Upper lobe of right lung (tissue), 1 donor: ENCODE measurements at regions not wholly inside any gene's neighbourhood (a gene's known extent, or its start where the extent isn't known, plus 50 kb on each side); places are given as distances from the start of the nearest gene placed in this dataset.

Source experiments
- ATAC-seq: fragments of 200-7000 bp; cut with Tn5 transposase; one replicate; pipeline ENCODE4 v1.9.1; 2020; ENCODE audit warnings: mild to moderate bottlenecking, moderate library complexity
- DNase-seq: peaks from one replicate; pipeline ENCODE4 v3.0.0-alpha.2; 2020
- H3K27ac ChIP-seq: fragments of 200-600 bp; one replicate; pipeline ENCODE4 v1.8.0; 2022
- H3K27me3 ChIP-seq: fragments of 200-600 bp; one replicate; pipeline ENCODE4 v1.8.0; 2022; ENCODE audit warnings: mild to moderate bottlenecking
- H3K36me3 ChIP-seq: fragments of 200-600 bp; one replicate; pipeline ENCODE4 v1.8.0; 2022
- H3K4me1 ChIP-seq: fragments of 200-600 bp; one replicate; pipeline ENCODE4 v1.8.0; 2022
- H3K4me3 ChIP-seq: fragments of 200-600 bp; one replicate; pipeline ENCODE4 v1.8.0; 2022; ENCODE audit warnings: mild to moderate bottlenecking
- H3K9me3 ChIP-seq: fragments of 200-600 bp; one replicate; pipeline ENCODE4 v1.8.0; 2022
- CTCF ChIP-seq: fragments of 200-600 bp; IDR thresholded peaks from one replicate; pipeline ENCODE4 v1.8.0; 2022; ENCODE audit warnings: antibody characterized with exemption
- intact Hi-C: fragments of 100-400 bp; cut with DNase I; formaldehyde crosslinking; loops from one replicate; pipeline ENCODE4 v1.11.0; 2022
- donor health status: DM: no; HTN: yes; CAD: no; lungs with severe emphysema.

- TF ChIP-seq CTCF = no peak
- DNase-seq = no peak
- ATAC-seq = no peak
- H3K36me3 ChIP-seq = no peaks in the 10 kb centered on the region
- no peaks in the 10 kb centered on the region for H3K9me3 ChIP-seq
- H3K4me1 ChIP-seq = no peaks in the 10 kb centered on the region
- H3K27me3 ChIP-seq = no peaks in the 10 kb centered on the region
- no peak overlapping the region for H3K4me3 ChIP-seq
- no peak overlapping the region for H3K27ac ChIP-seq
- intact Hi-C loops = no loop called here
These were observed 1168.7 kb upstream of the AUTS2 start for GRCh38 chr7:68429411-68430117.

GRCh38 chr7:68432585-68432984 lies 1165.7 kb upstream of the AUTS2 start:
- H3K27me3 ChIP-seq = no peaks in the 10 kb centered on the region
- H3K4me3 ChIP-seq = no peak overlapping the region
- H3K27ac ChIP-seq = no peak overlapping the region
- H3K9me3 ChIP-seq = no peaks in the 10 kb centered on the region
- no peaks in the 10 kb centered on the region for H3K36me3 ChIP-seq
- ATAC-seq (no peak), DNase-seq (no peak)
- H3K4me1 ChIP-seq = no peaks in the 10 kb centered on the region
- TF ChIP-seq CTCF = no peak
- intact Hi-C loops = no loop called here

GRCh38 chr7:68433462-68434070 lies 1164.7 kb upstream of the AUTS2 start:
- DNase-seq (no peak), ATAC-seq (no peak)
- H3K27me3 ChIP-seq = no peaks in the 10 kb centered on the region
- no peak for TF ChIP-seq CTCF
- no peaks in the 10 kb centered on the region for H3K36me3 ChIP-seq
- no peak overlapping the region for H3K4me3 ChIP-seq
- H3K4me1 ChIP-seq = no peaks in the 10 kb centered on the region
- H3K27ac ChIP-seq = no peak overlapping the region
- H3K9me3 ChIP-seq = no peaks in the 10 kb centered on the region
- intact Hi-C loops = no loop called here

GRCh38 chr7:68434857-68435256 lies 1163.4 kb upstream of the AUTS2 start:
- ATAC-seq = no peak
- no peaks in the 10 kb centered on the region for H3K36me3 ChIP-seq
- TF ChIP-seq CTCF = no peak
- intact Hi-C loops = no loop called here
- no peaks in the 10 kb centered on the region for H3K27me3 ChIP-seq
- no peak overlapping the region for H3K4me3 ChIP-seq
- no peaks in the 10 kb centered on the region for H3K9me3 ChIP-seq
- H3K4me1 ChIP-seq = no peaks in the 10 kb centered on the region
- H3K27ac ChIP-seq = no peak overlapping the region
- DNase-seq = no peak

- no peak for TF ChIP-seq CTCF
- ATAC-seq (no peak), DNase-seq (no peak)
- no peaks in the 10 kb centered on the region for H3K9me3 ChIP-seq
- no peak overlapping the region for H3K27ac ChIP-seq
- intact Hi-C loops = no loop called here
- no peaks in the 10 kb centered on the region for H3K4me1 ChIP-seq
- H3K36me3 ChIP-seq = no peaks in the 10 kb centered on the region
- no peaks in the 10 kb centered on the region for H3K27me3 ChIP-seq
- H3K4me3 ChIP-seq = no peak overlapping the region
These were observed 1160.3 kb upstream of the AUTS2 start for GRCh38 chr7:68438016-68438415.
